ENCODE measurements at regions not wholly inside any gene's neighbourhood (a gene's known extent, or its start where the extent isn't known, plus 50 kb on each side); places are given as distances from the start of the nearest gene placed in this dataset.

- TF ChIP-seq NFRKB (IDR thresholded peaks at IDR 0.05) (no peak), ARNT (IDR thresholded peaks at IDR 0.05) (no peak), FOXK2 (IDR thresholded peaks at IDR 0.05) (no peak), ELF4 (IDR thresholded peaks at IDR 0.05) (no peak), SUZ12 (IDR thresholded peaks at IDR 0.05) (no peak), PKNOX1 (IDR thresholded peaks at IDR 0.05) (no peak), FOXM1 (IDR thresholded peaks at IDR 0.05; ENCODE audit: borderline replicate concordance) (no peak), BHLHE40 (IDR thresholded peaks at IDR 0.05; ENCODE audit: borderline replicate concordance) (no peak), LEF1 (IDR thresholded peaks at IDR 0.05; ENCODE audit: borderline replicate concordance) (no peak), SP1 (IDR thresholded peaks at IDR 0.05) (no peak), CTBP1 (IDR thresholded peaks at IDR 0.05; ENCODE audit: borderline replicate concordance) (no peak), ZNF384 (IDR thresholded peaks at IDR 0.05) (no peak)
These were observed 320.6 kb downstream of the ZNF516 start for GRCh38 chr18:76174451-76174850.
